ENCODE measurements at regions not wholly inside any gene's neighbourhood (a gene's known extent, or its start where the extent isn't known, plus 50 kb on each side); places are given as distances from the start of the nearest gene placed in this dataset.

DNA sequence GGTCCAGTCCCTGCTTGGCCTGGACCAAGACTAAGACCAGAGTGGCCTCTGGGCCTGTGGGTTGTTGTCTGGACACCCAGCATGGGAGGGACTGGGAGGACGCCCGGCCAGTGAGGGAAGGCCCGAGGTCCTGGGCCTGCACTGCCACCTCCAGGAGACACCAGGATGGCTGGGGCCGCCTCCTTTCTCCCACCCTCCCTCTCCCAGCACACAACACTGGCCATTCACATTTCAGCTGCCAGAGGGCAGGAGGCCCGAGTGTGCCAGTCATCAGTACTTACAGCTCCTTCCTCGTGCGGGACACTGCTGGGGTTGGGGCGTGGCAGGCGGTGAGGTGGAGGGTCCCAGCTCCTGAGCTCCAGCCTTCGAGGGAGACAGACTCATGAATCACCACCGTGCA is 133.5 kb downstream of the ASB1 start (continued):
- TF ChIP-seq NFIC (IDR thresholded peaks at IDR 0.05; ENCODE audit: borderline replicate concordance) = no peak

DNA sequence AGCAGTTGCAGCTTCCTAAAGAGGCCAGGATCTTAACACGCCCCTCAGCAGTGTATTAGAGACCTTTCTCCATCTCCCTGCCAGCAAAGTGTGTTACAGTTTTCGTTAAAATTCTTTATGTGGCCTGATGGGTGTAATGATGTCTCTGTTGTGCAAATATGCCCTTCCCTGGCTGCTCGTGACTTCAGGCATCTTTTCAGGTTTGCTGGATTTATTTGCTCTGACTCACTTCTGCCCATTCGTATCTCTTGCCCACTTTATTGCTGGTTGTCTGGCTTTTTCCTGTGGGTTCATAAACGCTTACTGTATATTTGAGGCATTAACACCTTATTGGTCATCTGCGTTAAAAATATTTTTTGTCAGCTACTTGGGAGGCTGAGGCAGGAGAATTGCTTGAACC is 134.5 kb downstream of the ASB1 start:
- H3K79me2 ChIP-seq (ENCODE audit: insufficient read depth) = no peaks in the 10 kb centered on the region
- ChIA-PET CTCF (no interaction called here), POLR2A (no interaction called here)

DNA sequence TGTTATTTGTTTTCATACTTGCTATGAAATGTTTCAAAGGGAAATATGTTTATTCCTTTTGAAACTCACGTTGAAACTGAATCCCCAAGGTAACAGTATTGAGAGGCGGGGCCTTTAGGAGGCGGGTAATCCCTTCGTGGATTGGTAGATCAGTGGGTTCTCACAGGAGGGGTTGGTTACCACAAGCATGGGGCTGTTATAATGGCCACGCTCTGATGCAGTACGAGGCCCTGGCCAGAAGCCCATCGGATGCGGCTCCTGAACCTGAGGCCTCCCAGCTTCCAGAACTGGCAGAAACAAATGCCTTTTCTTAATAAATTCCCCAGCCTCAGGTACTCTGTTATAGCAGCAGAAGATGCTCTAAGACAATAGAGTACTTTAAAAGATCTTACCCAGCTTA is 135.7 kb downstream of the ASB1 start:
- ChIA-PET POLR2A (no interaction called here), CTCF (no interaction called here)
- DNase-seq = no peak
- Histone ChIP-seq H3K36me3 (replicated peaks in 1 of 2; ENCODE audit: control insufficient read depth in 1 of 2, insufficient read depth in 2 of 2, low read length in 1 of 2) (no peaks in the 10 kb centered on the region), H3F3A (replicated peaks; ENCODE audit: insufficient read depth) (no peaks in the 10 kb centered on the region), H3K27ac (ENCODE audit: low read depth in 2 of 2, low read length in 1 of 2) (no peak overlapping the region), H4K20me1 (ENCODE audit: insufficient read depth) (no peaks in the 10 kb centered on the region), H3K4me3 (ENCODE audit: low read depth in 2 of 2, low read length in 1 of 2) (no peak overlapping the region), H3K27me3 (ENCODE audit: insufficient read depth) (no peaks in the 10 kb centered on the region), H3K9me3 (no peaks in the 10 kb centered on the region), H3K4me1 (ENCODE audit: control insufficient read depth in 1 of 2, insufficient read depth in 2 of 2, low read depth in 1 of 2, low read length in 1 of 2) (no peaks in the 10 kb centered on the region), H2AFZ (ENCODE audit: low read depth) (no peak overlapping the region), H3K9ac (no peak overlapping the region), H3K9me2 (no peaks in the 10 kb centered on the region), H3K79me2 (ENCODE audit: insufficient read depth) (no peaks in the 10 kb centered on the region), H3K4me2 (no peak overlapping the region)
- 83% methylated on average over 8 of the region's 8 CpGs for WGBS (ENCODE audit: low lambda C conversion rate)
- no peak for TF ChIP-seq GATA2 (CRISPR knock-in tag; IDR thresholded peaks at IDR 0.05)
- TF ChIP-seq, protein P1, sequence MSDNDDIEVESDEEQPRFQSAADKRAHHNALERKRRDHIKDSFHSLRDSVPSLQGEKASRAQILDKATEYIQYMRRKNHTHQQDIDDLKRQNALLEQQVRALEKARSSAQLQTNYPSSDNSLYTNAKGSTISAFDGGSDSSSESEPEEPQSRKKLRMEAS (IDR thresholded peaks at IDR 0.05; ENCODE audit: low read depth) = no peak
- TF ChIP-seq NFIC (IDR thresholded peaks at IDR 0.05; ENCODE audit: borderline replicate concordance) = no peak
- no peak for TF ChIP-seq TEAD4 (IDR thresholded peaks at IDR 0.05; ENCODE audit: borderline replicate concordance, insufficient read depth)
- TF ChIP-seq RFX5 (IDR thresholded peaks at IDR 0.05; ENCODE audit: low read length) = no peak
- no peak for TF ChIP-seq SIN3A (IDR thresholded peaks at IDR 0.05; ENCODE audit: borderline replicate concordance, low read depth, low read length)
- no peak for TF ChIP-seq ELF1 (IDR thresholded peaks at IDR 0.05)
- no peak for TF ChIP-seq FOSL2 (IDR thresholded peaks at IDR 0.05; ENCODE audit: borderline replicate concordance, low read depth)
- TF ChIP-seq, protein P2, sequence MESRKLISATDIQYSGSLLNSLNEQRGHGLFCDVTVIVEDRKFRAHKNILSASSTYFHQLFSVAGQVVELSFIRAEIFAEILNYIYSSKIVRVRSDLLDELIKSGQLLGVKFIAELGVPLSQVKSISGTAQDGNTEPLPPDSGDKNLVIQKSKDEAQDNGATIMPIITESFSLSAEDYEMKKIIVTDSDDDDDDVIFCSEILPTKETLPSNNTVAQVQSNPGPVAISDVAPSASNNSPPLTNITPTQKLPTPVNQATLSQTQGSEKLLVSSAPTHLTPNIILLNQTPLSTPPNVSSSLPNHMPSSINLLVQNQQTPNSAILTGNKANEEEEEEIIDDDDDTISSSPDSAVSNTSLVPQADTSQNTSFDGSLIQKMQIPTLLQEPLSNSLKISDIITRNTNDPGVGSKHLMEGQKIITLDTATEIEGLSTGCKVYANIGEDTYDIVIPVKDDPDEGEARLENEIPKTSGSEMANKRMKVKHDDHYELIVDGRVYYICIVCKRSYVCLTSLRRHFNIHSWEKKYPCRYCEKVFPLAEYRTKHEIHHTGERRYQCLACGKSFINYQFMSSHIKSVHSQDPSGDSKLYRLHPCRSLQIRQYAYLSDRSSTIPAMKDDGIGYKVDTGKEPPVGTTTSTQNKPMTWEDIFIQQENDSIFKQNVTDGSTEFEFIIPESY (IDR thresholded peaks at IDR 0.05; ENCODE audit: borderline replicate concordance, low read depth) = no peak
- no peak for TF ChIP-seq POLR2AphosphoS5 (IDR thresholded peaks at IDR 0.05; ENCODE audit: low read depth, low read length)
- TF ChIP-seq YY1 (IDR thresholded peaks at IDR 0.05; ENCODE audit: low read depth) = no peak

More for the DNA sequence above, 134.5 kb downstream of the ASB1 start:
- 51% methylated on average over 6 of the region's 6 CpGs for WGBS (ENCODE audit: low lambda C conversion rate)
- Histone ChIP-seq H3K36me3 (replicated peaks in 1 of 2; ENCODE audit: control insufficient read depth in 1 of 2, insufficient read depth in 2 of 2, low read length in 1 of 2) (no peaks in the 10 kb centered on the region), H2AFZ (ENCODE audit: low read depth) (no peak overlapping the region), H4K20me1 (ENCODE audit: insufficient read depth) (no peaks in the 10 kb centered on the region), H3K9ac (no peak overlapping the region), H3K4me1 (ENCODE audit: control insufficient read depth in 1 of 2, insufficient read depth in 2 of 2, low read depth in 1 of 2, low read length in 1 of 2) (no peaks in the 10 kb centered on the region), H3F3A (replicated peaks; ENCODE audit: insufficient read depth) (no peaks in the 10 kb centered on the region), H3K9me2 (no peaks in the 10 kb centered on the region), H3K9me3 (no peaks in the 10 kb centered on the region), H3K4me2 (no peak overlapping the region), H3K27ac (ENCODE audit: low read depth in 2 of 2, low read length in 1 of 2) (no peak overlapping the region), H3K27me3 (ENCODE audit: insufficient read depth) (no peaks in the 10 kb centered on the region), H3K4me3 (ENCODE audit: low read depth in 2 of 2, low read length in 1 of 2) (no peak overlapping the region)
- TF ChIP-seq RXRA (IDR thresholded peaks at IDR 0.05; ENCODE audit: borderline replicate concordance, low read depth) (no peak), TAF1 (IDR thresholded peaks at IDR 0.05; ENCODE audit: borderline replicate concordance, low read depth, low read length) (no peak), RAD21 (IDR thresholded peaks at IDR 0.05; ENCODE audit: low read length) (no peak), MXI1 (IDR thresholded peaks at IDR 0.05; ENCODE audit: low read depth, low read length) (no peak), FOSL2 (IDR thresholded peaks at IDR 0.05; ENCODE audit: borderline replicate concordance, low read depth) (no peak), RFX5 (IDR thresholded peaks at IDR 0.05; ENCODE audit: low read length) (no peak), EP300 (IDR thresholded peaks at IDR 0.05; ENCODE audit: borderline replicate concordance in 1 of 2, low read depth in 1 of 2, low read length in 1 of 2) (no peak), NRF1 (IDR thresholded peaks at IDR 0.05; ENCODE audit: low read depth, low read length) (no peak), SMC3 (IDR thresholded peaks at IDR 0.05; ENCODE audit: low read depth, low read length) (no peak), FOXJ3 (CRISPR knock-in tag; IDR thresholded peaks at IDR 0.05) (no peak), JUND (IDR thresholded peaks at IDR 0.05) (no peak), SIN3A (IDR thresholded peaks at IDR 0.05; ENCODE audit: borderline replicate concordance, low read depth, low read length) (no peak)
- TF ChIP-seq, protein P3, sequence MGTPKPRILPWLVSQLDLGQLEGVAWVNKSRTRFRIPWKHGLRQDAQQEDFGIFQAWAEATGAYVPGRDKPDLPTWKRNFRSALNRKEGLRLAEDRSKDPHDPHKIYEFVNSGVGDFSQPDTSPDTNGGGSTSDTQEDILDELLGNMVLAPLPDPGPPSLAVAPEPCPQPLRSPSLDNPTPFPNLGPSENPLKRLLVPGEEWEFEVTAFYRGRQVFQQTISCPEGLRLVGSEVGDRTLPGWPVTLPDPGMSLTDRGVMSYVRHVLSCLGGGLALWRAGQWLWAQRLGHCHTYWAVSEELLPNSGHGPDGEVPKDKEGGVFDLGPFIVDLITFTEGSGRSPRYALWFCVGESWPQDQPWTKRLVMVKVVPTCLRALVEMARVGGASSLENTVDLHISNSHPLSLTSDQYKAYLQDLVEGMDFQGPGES (IDR thresholded peaks at IDR 0.05; ENCODE audit: low read depth, low read length) = no peak
- TF ChIP-seq, protein P4, sequence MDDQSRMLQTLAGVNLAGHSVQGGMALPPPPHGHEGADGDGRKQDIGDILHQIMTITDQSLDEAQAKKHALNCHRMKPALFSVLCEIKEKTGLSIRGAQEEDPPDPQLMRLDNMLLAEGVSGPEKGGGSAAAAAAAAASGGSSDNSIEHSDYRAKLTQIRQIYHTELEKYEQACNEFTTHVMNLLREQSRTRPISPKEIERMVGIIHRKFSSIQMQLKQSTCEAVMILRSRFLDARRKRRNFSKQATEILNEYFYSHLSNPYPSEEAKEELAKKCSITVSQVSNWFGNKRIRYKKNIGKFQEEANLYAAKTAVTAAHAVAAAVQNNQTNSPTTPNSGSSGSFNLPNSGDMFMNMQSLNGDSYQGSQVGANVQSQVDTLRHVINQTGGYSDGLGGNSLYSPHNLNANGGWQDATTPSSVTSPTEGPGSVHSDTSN (IDR thresholded peaks at IDR 0.05) = no peak
- TF ChIP-seq, protein P1 (IDR thresholded peaks at IDR 0.05; ENCODE audit: low read depth) = no peak
- TF ChIP-seq, protein P5, sequence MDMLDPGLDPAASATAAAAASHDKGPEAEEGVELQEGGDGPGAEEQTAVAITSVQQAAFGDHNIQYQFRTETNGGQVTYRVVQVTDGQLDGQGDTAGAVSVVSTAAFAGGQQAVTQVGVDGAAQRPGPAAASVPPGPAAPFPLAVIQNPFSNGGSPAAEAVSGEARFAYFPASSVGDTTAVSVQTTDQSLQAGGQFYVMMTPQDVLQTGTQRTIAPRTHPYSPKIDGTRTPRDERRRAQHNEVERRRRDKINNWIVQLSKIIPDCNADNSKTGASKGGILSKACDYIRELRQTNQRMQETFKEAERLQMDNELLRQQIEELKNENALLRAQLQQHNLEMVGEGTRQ (IDR thresholded peaks at IDR 0.05; ENCODE audit: borderline replicate concordance, low read depth, low read length) = no peak
- no peak for DNase-seq

Data from SK-N-SH (cell line).